ENCODE measurements at regions not wholly inside any gene's neighbourhood (a gene's known extent, or its start where the extent isn't known, plus 50 kb on each side); places are given as distances from the start of the nearest gene placed in this dataset.

DNA sequence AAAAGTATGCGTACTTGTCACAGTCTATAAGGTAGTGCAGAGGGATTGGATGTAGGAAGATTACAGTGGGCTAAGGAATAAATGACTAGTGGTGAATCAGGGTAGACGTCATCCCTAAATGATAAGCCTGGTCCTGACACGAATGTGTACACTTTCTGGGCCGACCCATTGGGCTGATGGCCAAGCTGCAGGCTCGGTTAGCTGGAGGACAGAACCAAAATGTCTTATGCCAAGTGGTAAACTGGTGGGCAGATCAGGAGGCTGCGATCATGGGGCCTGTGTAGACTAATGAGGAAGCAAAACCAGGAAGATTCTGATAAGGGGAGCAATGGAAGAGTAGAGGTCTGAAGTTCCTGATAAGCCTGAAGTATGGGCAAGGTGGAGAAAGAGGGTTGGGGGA is 272.8 kb upstream of the GATB start:
- intact Hi-C loops (cut with micrococcal nuclease) = no loop called here

- intact Hi-C loops (cut with micrococcal nuclease) = no loop called here
Observed at GRCh38 chr4:152032722-152033131, 271.9 kb upstream of the GATB start.

GRCh38 chr4:152029631-152030030 is 268.8 kb upstream of the GATB start:
- intact Hi-C loops (cut with micrococcal nuclease) = no loop called here

DNA sequence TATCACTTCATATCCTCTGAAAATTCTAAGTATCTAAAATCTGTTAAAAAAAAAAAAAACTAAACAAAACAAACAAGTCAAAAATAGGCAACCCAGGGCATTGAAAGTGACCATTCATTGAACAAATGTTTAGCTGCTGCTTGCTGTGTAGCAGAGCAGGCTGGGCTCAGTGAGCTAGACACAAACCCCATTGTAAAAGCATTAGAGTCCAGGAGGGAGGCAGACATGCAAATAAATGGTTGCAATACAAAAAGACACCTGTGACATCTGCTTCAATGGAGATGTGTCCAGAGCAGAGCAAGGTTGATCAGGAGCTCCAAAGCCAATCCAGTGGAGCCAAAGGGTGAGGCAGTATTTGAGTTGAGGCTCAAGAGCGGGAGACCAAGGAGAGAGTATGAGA is 267.3 kb upstream of the GATB start:
- intact Hi-C loops (cut with micrococcal nuclease) = no loop called here

GRCh38 chr4:152024881-152025280 is 264.1 kb upstream of the GATB start:
- intact Hi-C loops (cut with micrococcal nuclease) = no loop called here

- intact Hi-C loops (cut with micrococcal nuclease) = no loop called here
Observed at GRCh38 chr4:152023674-152024073, 262.9 kb upstream of the GATB start.

DNA sequence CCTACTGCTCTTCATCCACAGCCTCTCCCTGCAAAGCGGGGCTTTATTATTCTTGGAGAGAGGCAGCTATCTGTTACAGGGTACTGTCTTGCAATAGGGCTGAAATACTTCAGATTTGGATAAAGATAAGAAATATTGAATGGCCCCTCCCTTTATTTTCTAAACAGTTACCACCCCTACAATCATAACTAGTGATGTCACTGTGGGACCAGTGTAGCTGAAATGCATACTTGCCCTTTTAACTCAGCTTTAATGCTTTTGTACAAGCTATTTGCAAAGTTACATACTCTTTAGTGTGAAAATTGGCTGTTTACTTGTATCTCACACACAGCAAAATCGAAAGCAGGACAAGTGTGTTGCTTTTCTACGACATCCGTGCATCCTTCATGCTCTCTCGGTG is 261.7 kb upstream of the GATB start:
- intact Hi-C loops (cut with micrococcal nuclease) = no loop called here

GRCh38 chr4:152021788-152022438 is 261.1 kb upstream of the GATB start:
- intact Hi-C loops (cut with micrococcal nuclease) = no loop called here

DNA sequence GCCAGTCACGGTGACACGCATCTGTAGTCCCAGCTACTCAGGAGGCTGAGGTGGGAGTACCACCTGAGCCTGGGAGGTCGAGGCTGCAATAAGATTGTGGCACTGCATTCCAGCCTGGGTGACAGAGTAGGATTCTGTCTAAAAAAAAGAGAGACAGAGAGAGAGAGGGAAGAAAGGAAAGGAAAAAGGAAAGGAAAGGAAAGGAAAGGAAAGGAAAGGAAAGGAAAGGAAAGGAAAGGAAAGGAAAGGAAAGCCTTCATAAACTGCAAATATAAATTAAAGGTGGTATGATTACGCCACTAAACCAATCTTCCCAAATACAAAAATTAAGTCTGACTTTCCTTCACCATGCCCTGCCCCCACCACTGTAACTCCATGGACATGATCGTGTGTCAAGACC is 259.3 kb upstream of the GATB start:
- intact Hi-C loops (cut with micrococcal nuclease) = no loop called here

GRCh38 chr4:152016303-152016620 is 255.5 kb upstream of the GATB start:
- intact Hi-C loops (cut with micrococcal nuclease) = no loop called here

- intact Hi-C loops (cut with micrococcal nuclease) = no loop called here
Observed at GRCh38 chr4:152015597-152016302, 254.9 kb upstream of the GATB start.

- intact Hi-C loops (cut with micrococcal nuclease) = loop anchor here (1.0 kb wide), 1 partner anchor 86 kb away; no protein-coding TSS in a partner anchor
Observed at GRCh38 chr4:152014280-152014679, 253.5 kb upstream of the GATB start.

GRCh38 chr4:152011469-152011868 is 250.7 kb upstream of the GATB start:
- intact Hi-C loops (cut with micrococcal nuclease) = no loop called here

DNA sequence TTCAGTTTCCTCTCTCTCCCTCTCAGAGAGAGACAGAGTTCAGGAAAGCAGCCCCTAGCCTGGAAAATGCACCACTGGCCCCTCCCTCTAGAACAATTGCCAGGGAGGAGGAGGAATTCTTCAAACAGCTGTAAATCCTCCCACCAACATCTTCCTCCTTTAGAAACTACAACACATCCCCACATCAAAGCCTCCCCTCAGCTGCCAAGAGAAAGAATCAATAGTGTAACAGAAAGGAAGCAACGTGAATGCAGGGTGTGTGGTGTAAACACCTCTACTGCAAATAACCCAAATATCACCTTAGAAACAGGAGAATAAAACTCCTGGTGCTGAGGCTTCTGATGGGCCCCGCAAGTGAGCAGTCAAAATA is 249.9 kb upstream of the GATB start:
- intact Hi-C loops (cut with micrococcal nuclease) = no loop called here

GRCh38 chr4:152009983-152010709 is 249.3 kb upstream of the GATB start:
- intact Hi-C loops (cut with micrococcal nuclease) = no loop called here

DNA sequence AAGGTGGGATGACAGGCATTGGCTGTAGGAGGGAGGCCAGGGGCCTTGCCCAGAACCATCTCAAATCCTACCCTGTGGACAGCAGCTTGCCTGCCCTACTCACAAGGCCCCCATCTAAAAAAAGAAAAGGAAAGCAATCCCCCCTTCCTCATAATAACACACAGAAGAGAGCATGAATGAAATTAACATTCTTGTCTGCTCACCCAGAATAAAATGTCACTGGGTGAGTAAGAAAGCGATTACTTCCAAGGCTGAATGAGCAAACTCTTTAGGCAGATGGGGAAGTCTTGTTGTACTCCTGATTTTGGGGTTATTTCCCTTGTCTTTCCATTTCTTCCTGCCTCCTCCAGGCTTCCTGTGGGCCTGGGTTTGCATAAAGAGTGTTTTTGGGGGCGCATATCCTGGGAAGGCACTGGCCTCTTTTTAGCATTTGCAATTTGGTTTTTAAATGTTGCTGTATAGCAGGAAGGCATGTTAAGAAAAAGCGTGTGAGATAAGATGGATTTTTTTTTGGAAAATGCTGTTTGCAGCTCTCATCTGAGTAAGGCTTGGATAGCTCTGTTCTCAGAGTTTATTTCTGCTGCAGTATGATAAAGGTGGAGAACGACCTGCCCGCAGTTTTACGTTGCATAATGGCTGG is 248.3 kb upstream of the GATB start:
- intact Hi-C loops (cut with micrococcal nuclease) = no loop called here

- intact Hi-C loops (cut with micrococcal nuclease) = no loop called here
Observed at GRCh38 chr4:152007111-152007510, 246.3 kb upstream of the GATB start.

DNA sequence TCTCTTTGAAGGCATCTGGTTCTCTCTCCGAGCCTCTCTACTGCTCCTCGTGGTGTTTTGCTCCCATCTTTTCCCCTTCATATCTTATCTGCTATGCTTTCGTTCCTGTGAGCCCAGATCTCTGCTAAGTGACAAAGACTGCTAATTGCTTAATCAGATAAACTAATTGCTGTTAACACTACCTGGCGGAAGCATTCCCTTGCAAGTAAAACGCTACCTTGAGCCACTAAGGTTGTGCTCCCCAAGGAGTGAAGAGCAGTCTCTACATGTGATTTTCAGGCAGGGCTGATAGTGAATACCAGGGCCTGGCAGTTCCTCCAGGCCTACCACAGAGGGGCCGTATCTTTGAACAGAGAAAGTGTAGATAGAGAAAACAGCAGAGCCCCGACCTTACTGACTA is 244.0 kb upstream of the GATB start:
- intact Hi-C loops (cut with micrococcal nuclease) = no loop called here

DNA sequence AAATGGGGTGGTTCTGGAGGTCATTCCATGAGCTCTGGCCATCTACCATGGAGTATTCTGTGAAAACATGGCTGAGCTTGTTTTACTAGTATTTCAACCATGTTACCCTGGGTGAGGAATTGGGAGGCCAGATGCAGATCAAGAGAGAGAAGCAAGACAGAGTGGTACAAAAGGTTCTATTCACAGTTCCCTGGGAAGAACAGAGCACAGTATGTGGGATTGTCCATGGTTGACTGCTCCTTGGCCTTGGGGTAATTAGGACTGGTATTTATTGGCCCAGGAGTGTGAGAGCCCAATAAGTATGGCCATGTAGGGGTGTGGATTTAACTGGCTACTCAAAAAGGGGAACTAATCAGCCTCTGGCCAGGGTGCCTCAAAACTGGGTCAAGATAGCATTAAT is 239.7 kb upstream of the GATB start:
- intact Hi-C loops (cut with micrococcal nuclease) = no loop called here

DNA sequence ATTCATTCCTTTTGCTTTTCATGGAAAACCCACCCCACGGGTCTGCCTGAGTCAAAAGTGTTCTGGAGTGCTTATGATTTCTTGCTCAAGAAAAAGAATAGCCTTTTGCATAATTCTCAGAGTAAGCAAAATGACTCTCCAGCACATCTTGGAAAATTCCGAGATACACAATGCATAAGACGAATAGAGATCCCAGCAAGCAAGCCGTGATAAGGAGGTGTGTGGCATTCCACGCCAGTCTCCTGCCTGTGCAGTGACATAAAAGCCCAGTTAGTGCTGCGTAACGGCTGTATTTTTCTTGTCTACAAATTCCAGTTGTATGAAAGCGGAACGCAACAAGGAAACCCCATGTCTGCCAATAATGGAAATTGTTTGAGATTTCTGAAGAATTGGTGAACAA is 237.9 kb upstream of the GATB start:
- intact Hi-C loops (cut with micrococcal nuclease) = no loop called here

GRCh38 chr4:151997461-151997860 is 236.7 kb upstream of the GATB start:
- intact Hi-C loops (cut with micrococcal nuclease) = no loop called here

DNA sequence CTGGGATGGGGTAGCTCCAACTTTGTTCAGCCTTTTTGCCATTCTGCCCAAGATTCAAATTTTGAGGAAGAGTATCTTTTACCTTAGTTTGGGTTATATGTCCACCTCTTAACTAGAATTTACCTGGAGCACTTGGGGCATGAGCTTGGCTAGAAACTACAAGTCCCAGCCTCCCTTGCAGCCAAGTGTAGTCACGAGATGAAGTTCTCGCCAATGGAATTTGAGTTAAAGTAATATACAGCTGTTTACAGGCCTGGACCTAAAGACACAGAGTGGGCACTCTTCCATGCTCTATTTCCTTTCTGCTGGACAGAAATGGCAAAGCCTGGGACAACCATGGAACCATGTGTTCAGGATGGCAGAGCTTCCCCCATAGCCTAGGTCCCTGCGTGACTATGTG is 233.6 kb upstream of the GATB start:
- intact Hi-C loops (cut with micrococcal nuclease) = no loop called here
